ENCODE measurements at regions not wholly inside any gene's neighbourhood (a gene's known extent, or its start where the extent isn't known, plus 50 kb on each side); places are given as distances from the start of the nearest gene placed in this dataset.
A peak's percentile ranks its signal among the peaks of the same experiment; 100 is the strongest.
"Not testable (repeated sequence)": the region's sequence is repeated elsewhere in the genome, so short reads cannot be mapped to it uniquely, and the experiment has no call there.

- peak; percentile 77 to 81 for DNase-seq
Observed at GRCh38 chr5:34452170-34452828, 203.8 kb upstream of the RAI14 start.

DNA sequence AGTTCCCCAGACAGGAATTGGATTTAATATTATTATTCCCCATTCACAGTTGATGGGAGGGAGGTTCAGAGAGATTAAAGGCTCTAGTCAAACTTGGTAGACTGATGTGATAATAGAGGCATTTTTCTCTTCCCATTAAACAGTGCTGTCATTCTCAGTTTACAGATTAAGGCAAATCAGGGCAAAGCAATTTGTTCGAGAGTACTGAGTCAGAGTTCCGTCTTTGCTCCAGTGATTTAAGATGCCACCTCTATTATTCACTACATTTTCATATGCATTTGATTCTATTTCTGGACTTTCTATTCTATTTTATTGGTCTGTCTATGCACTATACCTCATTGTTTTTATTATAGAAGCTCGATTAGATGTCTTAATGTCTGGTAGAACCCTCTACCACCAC is 201.0 kb upstream of the RAI14 start:
- no peak for DNase-seq

DNA sequence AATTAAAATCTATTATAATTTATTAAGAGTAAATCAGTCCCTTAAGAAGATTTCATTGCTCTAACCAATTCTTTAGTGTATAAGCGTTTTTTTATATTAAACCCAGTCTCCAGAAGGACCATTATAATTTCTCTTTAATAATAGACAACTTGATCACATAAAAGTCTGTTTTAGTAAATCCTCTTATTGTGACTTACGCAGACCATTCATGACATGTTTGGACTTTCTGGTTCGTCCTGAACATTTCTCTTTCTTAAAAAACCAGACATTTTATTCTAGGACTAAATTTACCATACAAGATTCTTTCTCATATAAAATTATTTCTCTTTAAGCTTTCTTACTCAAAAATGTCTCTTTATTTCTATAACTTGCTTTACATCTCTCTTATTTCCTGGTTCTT is 196.2 kb upstream of the RAI14 start:
- DNase-seq, result peak in 1 of 2 experiments; percentile 38

DNA sequence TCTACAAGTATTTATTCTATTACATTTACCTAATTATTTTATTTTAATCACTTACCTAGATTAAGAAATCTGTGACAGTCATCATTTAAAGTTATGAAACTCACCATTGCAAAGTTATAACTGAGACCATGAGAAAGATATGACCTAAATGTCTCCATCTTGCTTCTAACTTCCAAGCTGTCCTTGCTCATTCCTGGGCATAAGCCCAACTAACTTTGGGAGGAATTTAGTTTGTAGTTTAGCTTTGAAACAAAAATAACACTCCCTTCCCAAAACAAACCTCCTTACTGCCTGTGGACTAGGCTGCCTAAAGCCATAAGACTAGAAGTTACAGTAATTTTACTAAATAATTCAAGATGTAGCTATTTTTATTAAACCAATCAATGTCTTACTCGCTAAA is 195.6 kb upstream of the RAI14 start:
- DNase-seq, result no peak

DNA sequence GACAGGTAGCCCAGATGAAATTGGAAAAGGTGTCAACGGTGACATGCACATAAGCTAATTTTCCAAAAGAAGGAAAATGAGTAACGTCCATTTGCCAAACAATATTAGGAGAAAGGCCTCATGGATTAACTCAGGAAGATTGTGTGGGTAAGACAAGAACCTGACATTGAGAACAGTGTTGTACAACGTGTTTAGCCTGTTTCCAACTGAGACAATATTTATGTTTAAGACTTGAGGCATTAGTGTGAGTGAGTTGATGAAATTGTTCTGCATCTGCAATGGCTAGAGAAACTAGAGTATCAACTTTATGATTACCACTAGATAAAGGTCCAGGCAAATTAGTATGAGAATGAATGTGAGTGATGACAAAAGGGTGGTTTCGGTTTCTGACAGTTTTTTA is 191.3 kb upstream of the RAI14 start:
- no peak for DNase-seq

GRCh38 chr5:34465301-34465700 is 190.8 kb upstream of the RAI14 start:
- peak; percentile 77 to 81 for DNase-seq

- DNase-seq, result not testable (repeated sequence)
Observed at GRCh38 chr5:34466519-34467388, 189.4 kb upstream of the RAI14 start.

GRCh38 chr5:34467436-34467835 is 188.7 kb upstream of the RAI14 start:
- no peak for DNase-seq

- not testable (repeated sequence) for DNase-seq
Observed at GRCh38 chr5:34467984-34468383, 188.1 kb upstream of the RAI14 start.

- no peak for DNase-seq
Observed at GRCh38 chr5:34469971-34470370, 186.2 kb upstream of the RAI14 start.

- peak; percentile 73 to 77 for DNase-seq
Observed at GRCh38 chr5:34474573-34475021, 181.5 kb upstream of the RAI14 start.

DNA sequence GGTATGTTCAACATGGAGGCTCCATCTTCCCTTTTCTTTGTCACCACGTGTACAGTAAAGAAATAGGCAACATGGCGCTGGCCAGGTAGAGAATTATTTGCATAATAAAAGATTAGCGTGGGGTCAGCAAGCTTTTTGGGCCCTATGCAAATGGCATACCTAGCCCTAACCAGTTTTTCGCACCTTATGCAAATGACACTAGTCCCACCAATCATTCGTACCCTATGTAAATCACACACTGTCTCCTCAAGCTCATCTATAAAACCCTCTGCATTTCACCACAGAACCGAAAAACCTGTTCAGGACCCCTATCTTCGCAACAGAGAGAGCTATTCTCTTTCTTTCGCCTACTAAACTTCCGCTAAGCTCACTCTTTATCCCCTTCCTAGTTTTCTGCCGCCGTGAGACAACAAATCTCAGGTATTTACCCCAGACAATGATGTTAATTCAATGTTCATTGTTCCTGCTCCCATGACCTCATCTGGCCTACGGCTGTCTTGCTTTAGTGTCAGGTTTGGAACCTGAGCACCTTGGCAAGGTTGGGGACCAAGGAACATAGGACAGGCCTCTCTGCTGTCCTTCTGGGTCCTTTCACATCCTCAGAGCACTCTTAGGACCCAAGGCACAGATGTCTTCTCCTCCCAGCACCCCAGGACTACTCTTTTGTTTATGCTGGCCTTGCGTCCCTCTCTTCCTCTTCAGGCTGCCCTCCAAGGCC is 180.7 kb upstream of the RAI14 start:
- peak in 1 of 2 experiments; percentile 27 for DNase-seq

GRCh38 chr5:34476941-34477565 is 179.1 kb upstream of the RAI14 start:
- DNase-seq, result no peak

DNA sequence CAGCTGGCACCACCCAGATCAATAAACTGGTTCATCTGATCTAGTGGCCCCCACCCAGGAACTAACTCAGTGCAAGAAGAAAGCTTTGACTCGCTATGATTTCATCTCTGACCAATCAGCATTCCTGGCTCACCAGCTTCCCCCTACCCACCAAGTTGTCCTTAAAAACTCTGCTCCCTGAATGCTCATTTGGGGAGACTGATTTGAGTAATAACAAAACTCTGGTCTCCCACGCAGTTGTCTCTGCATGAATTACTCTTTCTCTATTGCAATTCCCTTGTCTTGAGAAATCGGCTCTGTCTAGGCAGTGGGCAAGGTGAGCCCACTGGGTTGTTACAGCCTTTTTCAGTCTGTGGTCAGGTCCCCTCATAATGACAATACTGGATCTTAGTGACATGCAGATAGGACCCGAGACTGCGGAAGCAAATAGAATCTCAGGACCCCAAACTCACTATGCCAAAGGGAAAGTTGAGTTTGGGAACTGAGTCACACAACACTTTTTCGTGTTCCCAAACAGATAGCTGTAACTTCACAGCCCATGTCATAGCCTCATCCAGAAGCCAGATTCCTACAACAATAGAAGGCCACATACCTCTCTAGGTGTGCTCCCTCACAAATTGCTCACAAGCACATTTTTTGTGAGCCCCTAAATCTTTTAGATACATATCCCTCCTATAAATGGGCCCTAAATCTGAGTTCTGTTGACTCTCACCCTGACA is 175.2 kb upstream of the RAI14 start:
- DNase-seq, result no peak

GRCh38 chr5:34483442-34484033 is 172.6 kb upstream of the RAI14 start:
- peak; percentile 70 to 75 for DNase-seq

DNA sequence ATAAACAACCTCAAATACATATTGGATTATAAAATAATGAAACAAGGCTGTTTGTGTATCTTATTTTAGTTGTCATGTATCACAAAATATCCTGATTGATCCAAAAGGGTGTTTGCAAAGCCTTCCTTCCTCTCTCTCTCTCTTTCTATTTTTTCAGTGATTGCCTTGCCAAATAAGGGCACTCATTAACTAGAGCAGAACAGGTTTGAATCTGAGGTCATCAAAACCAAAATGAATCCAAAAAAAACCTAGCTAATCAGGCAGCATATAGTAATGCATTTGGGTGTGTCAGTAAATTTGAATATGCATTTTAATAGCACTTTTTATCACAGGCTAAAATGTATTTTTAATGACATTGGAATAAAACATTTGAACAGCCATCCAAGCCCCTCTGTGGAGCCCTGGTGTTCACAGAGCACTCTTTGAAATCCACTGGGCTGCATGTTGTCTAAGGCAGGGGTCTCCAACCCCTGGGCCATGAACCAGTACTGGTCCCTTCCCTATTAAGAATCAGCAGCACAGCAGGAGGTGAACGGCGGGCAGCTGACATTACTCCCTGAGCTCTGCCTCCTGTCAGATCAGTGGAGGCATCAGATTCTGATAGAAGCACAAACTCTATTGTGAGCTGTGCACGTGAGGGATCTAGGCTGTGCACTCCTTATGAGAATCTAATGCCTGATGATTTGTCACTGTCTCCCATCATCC is 171.8 kb upstream of the RAI14 start:
- peak in 1 of 2 experiments; percentile 36 for DNase-seq

- no peak for DNase-seq
Observed at GRCh38 chr5:34485768-34486030, 170.4 kb upstream of the RAI14 start.

DNA sequence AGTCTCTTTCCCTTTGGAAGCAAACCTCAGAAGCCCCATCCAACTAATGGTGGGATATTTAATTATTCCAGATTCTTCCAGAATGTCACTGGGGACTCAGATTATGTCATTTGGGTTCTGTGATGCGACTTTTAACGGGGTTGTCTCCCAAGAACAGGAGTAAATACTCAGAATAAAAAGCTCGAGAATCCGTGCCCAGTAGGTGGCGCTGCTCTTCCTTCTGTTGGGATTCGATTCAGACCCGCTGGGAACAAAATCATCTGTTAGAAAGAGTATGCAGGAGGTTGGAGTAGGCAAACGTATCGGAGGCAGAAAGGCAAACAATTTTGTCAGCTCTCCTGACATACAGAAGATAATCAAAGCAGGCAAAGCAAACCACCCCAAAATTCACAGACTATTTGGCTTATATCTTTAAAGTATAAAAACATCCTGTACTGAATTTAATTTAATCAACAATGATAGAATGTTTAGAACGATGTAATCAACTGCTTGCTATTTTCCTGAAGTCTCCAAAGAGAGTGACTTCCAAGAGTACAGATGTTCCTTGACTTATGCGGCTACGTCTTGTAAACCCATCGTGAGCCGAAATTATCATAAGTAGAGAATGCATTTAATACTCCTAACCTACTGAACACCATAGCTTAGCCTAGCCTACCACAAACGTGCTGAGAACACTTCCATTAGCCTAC is 169.8 kb upstream of the RAI14 start:
- DNase-seq, result peak; percentile 95

DNA sequence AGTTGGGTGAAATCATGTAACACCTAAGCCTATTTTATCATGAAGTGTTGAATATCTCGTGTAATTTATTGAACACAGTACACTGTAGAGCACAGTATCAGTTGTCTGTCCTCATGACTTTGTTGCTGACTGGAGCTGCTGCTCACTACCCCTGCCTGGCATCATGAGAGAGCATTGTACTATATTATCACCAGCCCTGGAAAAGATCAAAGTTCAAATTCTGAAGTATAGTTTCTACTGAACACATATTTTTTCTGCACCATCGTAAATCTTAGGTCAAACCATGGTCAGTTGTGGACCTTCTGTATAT is 169.3 kb upstream of the RAI14 start:
- DNase-seq, result no peak

GRCh38 chr5:34487159-34487879 is 168.8 kb upstream of the RAI14 start:
- no peak for DNase-seq
